HCT116 (cell line): ENCODE measurements at regions not wholly inside any gene's neighbourhood (a gene's known extent, or its start where the extent isn't known, plus 50 kb on each side); places are given as distances from the start of the nearest gene placed in this dataset.

Experiments used
- ATAC-seq: fragments of 200-7000 bp; cut with Tn5 transposase; 2 replicates; pipeline ENCODE4 v1.9.1; 2020; ENCODE audit warnings: mild to moderate bottlenecking, moderate library complexity
- BruUV-seq: library from RNA; stranded (reverse); fragments of 400-500 nt; replicated peaks from 2 replicates; lab custom pipeline; 2021; lab: Mats Ljungman, UMichigan
- CTCF ChIA-PET: fragments of 300-600 bp; sonication (Branson Sonifier 250); formaldehyde crosslinking; loops from one replicate; lab custom pipeline; 2021; ENCODE audit warnings: antibody characterized with exemption; lab: Charles Lee
- POLR2A ChIA-PET: fragments of 300-600, 350-600 bp; sonication (Branson Sonifier 250); formaldehyde crosslinking; loops from one replicate; lab custom pipeline; 2021; ENCODE audit warnings: antibody characterized with exemption; lab: Charles Lee
- RAD21 ChIA-PET, 2 experiments: fragments of 300-600 bp; sonication (Branson Sonifier 250); formaldehyde crosslinking; loops; one replicate each; lab custom pipeline; 2023; ENCODE audit warnings: low total read pairs in 2 of 2; ENCODE audit not compliant: uncharacterized antibody in 2 of 2, unreplicated experiment in 2 of 2, low non-redundant PET in 1 of 2; lab: Charles Lee
- DNase-seq: peaks from one replicate; pipeline ENCODE4 v3.0.0-alpha.2; 2010; ENCODE audit warnings: low read depth, low spot score
- H2AFZ ChIP-seq: fragments of 200-600 bp; shearing (Covaris generic), sonication (generic); 2 replicates; pipeline ENCODE4 v1.6.1; 2017; ENCODE audit warnings: low read depth, mixed run types, mixed read lengths, antibody characterized with exemption, low read length; ENCODE audit not compliant: poor library complexity, severe bottlenecking
- H3K27ac ChIP-seq: 2 replicates; pipeline ENCODE4 v1.5.1; 2012; ENCODE audit warnings: low read depth, low read length
- H3K27me3 ChIP-seq: fragments of 200-600 bp; sonication (generic); 2 replicates; pipeline ENCODE4 v1.6.1; 2016; ENCODE audit warnings: mixed run types, low read length, mixed read lengths; ENCODE audit not compliant: insufficient read depth
- H3K36me3 ChIP-seq, 2 experiments: fragments of 200-500 bp in 1 of 2; fragments of 200-600 bp in 1 of 2; sonication (Bioruptor generic) in 1 of 2; sonication (generic) in 1 of 2; 2 replicates each; pipeline versions ENCODE4 v1.5.1 to v1.6.1; 2014 to 2016; ENCODE audit warnings: low read length in 2 of 2, inconsistent platforms in 1 of 2, mixed read lengths in 1 of 2, mixed run types in 1 of 2; ENCODE audit not compliant: insufficient read depth in 2 of 2, control insufficient read depth in 1 of 2
- H3K4me1 ChIP-seq, 2 experiments: fragments of 200-600 bp in 1 of 2; sonication (generic) in 1 of 2; 2 replicates each; pipeline versions ENCODE4 v1.5.1 to v1.6.1; 2012 to 2017; ENCODE audit warnings: low read length in 2 of 2, inconsistent platforms in 1 of 2, mild to moderate bottlenecking in 1 of 2, mixed read lengths in 1 of 2, mixed run types in 1 of 2, moderate library complexity in 1 of 2; ENCODE audit not compliant: insufficient read depth in 2 of 2, control insufficient read depth in 1 of 2
- H3K4me2 ChIP-seq: fragments of 200-600 bp; sonication (generic); 2 replicates; pipeline ENCODE4 v1.6.1; 2017; ENCODE audit warnings: mixed run types, low read length, mixed read lengths
- H3K4me3 ChIP-seq, 2 experiments: fragments of 200-600 bp in 1 of 2; sonication (generic) in 1 of 2; replicated peaks in 1 of 2; 2 replicates each; pipeline ENCODE4 v1.5.1; 2011 to 2016; ENCODE audit warnings: low read length in 2 of 2, control low read depth in 1 of 2, low read depth in 1 of 2, mild to moderate bottlenecking in 1 of 2, mixed read lengths in 1 of 2, mixed run types in 1 of 2
- H3K79me2 ChIP-seq: fragments of 200-600 bp; sonication (generic); 2 replicates; pipeline ENCODE4 v1.6.1; 2017; ENCODE audit warnings: mild to moderate bottlenecking, mixed run types, low read length, moderate library complexity, mixed read lengths; ENCODE audit not compliant: insufficient read depth
- H3K9ac ChIP-seq: fragments of 200-600 bp; sonication (generic); 2 replicates; pipeline ENCODE4 v1.6.1; 2016; ENCODE audit warnings: low read length, mixed read lengths
- H3K9me2 ChIP-seq: fragments of 200-600 bp; sonication (generic), shearing (Covaris generic); 2 replicates; pipeline ENCODE4 v1.6.1; 2017; ENCODE audit warnings: mixed run types, mild to moderate bottlenecking, moderate library complexity; ENCODE audit not compliant: insufficient read depth
- H3K9me3 ChIP-seq, 2 experiments: fragments of 200-500 bp in 1 of 2; fragments of 200-600 bp in 1 of 2; sonication (Bioruptor generic) in 1 of 2; sonication (generic) in 1 of 2; 2 replicates each; pipeline ENCODE4 v1.6.1; 2014 to 2017; ENCODE audit warnings: low read length in 2 of 2, mixed read lengths in 2 of 2, inconsistent platforms in 1 of 2, low read depth in 1 of 2, mild to moderate bottlenecking in 1 of 2, mixed run types in 1 of 2, moderate library complexity in 1 of 2; ENCODE audit not compliant: control insufficient read depth in 1 of 2, insufficient read depth in 1 of 2
- H4K20me1 ChIP-seq: fragments of 200-600 bp; sonication (generic), shearing (Covaris generic); 2 replicates; pipeline ENCODE4 v1.6.1; 2017; ENCODE audit warnings: mixed run types, mild to moderate bottlenecking, moderate library complexity; ENCODE audit not compliant: insufficient read depth
- CBX3 ChIP-seq: IDR thresholded peaks from 2 replicates; pipeline ENCODE4 v1.6.1; 2012; ENCODE audit warnings: low read depth
- CTCF ChIP-seq, 3 experiments: fragments of 200-600 bp in 1 of 3; sonication (generic) in 1 of 3; IDR thresholded peaks in 2 of 3; conservative IDR thresholded peaks in 1 of 3; 2 replicates each; pipeline ENCODE4 v1.5.1; 2012 to 2017; ENCODE audit warnings: low read depth in 2 of 3, low read length in 2 of 3, antibody characterized with exemption in 1 of 3, borderline replicate concordance in 1 of 3, control low read depth in 1 of 3, mild to moderate bottlenecking in 1 of 3, mixed read lengths in 1 of 3, mixed run types in 1 of 3, moderate library complexity in 1 of 3; ENCODE audit not compliant: insufficient read depth in 1 of 3
- EGR1 ChIP-seq: IDR thresholded peaks from 2 replicates; pipeline ENCODE4 v1.6.1; 2012; ENCODE audit warnings: low read depth
- ELF1 ChIP-seq: IDR thresholded peaks from 2 replicates; pipeline ENCODE4 v1.6.1; 2012; ENCODE audit warnings: low read depth, borderline replicate concordance
- EZH2 ChIP-seq: fragments of 200-600 bp; sonication (generic); IDR thresholded peaks from 2 replicates; pipeline ENCODE4 v1.6.1; 2017; ENCODE audit warnings: antibody characterized with exemption, mixed run types
- EZH2phosphoT487 ChIP-seq: fragments of 200-600 bp; IDR thresholded peaks from 2 replicates; pipeline ENCODE4 v1.6.1; 2018; ENCODE audit warnings: antibody characterized with exemption, borderline replicate concordance
- FOSL1 ChIP-seq: IDR thresholded peaks from 2 replicates; pipeline ENCODE4 v1.6.1; 2012; ENCODE audit warnings: low read depth
- POLR2A ChIP-seq: IDR thresholded peaks from 2 replicates; pipeline ENCODE4 v1.7.0; 2011; ENCODE audit warnings: borderline replicate concordance; ENCODE audit not compliant: insufficient read depth, insufficient read length; ENCODE audit errors: extremely low read depth
- RAD21 ChIP-seq: IDR thresholded peaks from 2 replicates; pipeline ENCODE4 v1.6.1; 2012; ENCODE audit warnings: low read depth, mild to moderate bottlenecking
- SP1 ChIP-seq: IDR thresholded peaks from 2 replicates; pipeline ENCODE4 v1.6.1; 2012; ENCODE audit warnings: low read depth
- SRF ChIP-seq: IDR thresholded peaks from 2 replicates; pipeline ENCODE4 v1.6.1; 2012; ENCODE audit warnings: low read depth
- YY1 ChIP-seq: IDR thresholded peaks from 2 replicates; pipeline ENCODE4 v1.6.1; 2011; ENCODE audit warnings: low read length, low read depth, moderate library complexity, mild to moderate bottlenecking; ENCODE audit not compliant: insufficient replicate concordance; ENCODE audit errors: extremely low read depth
- ZNF274 ChIP-seq: fragments of 200-500 bp; sonication (Bioruptor generic); IDR thresholded peaks from 2 replicates; pipeline ENCODE4 v1.6.1; 2014; ENCODE audit warnings: mild to moderate bottlenecking, low read depth, low read length, inconsistent platforms
- intact Hi-C: fragments of 100-400 bp; cut with micrococcal nuclease; formaldehyde crosslinking; loops from 2 replicates; pipeline ENCODE4 v1.10.0; 2022
- TF ChIP-seq, protein P1 (sequence below): IDR thresholded peaks from 2 replicates; pipeline ENCODE4 v1.6.1; 2011; ENCODE audit warnings: mild to moderate bottlenecking, low read length, moderate library complexity; ENCODE audit not compliant: insufficient replicate concordance; ENCODE audit errors: extremely low read depth

DNA sequence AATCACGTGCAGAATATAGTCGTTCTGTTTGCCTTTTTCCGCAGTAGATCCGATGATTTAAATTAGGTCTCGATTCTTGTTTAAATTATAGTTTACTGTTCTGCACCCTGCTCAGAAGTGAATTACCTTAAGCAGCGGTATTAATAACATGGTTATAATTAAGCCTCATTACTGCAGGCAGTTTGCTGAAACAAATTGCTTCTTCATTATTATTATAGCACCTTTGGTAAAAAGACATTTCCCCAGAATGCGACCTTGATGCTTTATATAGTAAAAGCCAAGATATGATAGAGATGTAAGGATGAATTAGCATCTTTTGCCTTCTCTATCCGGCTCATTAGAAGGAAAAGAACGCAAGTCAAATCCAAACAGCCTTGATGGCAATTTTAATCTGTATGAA, 625.2 kb upstream of the CADM1 start (continued):
- TF ChIP-seq ELF1 (no peak), CBX3 (no peak), YY1 (no peak), POLR2A (no peak), SP1 (no peak)
- TF ChIP-seq, all 23 proteins: peak for 0

DNA sequence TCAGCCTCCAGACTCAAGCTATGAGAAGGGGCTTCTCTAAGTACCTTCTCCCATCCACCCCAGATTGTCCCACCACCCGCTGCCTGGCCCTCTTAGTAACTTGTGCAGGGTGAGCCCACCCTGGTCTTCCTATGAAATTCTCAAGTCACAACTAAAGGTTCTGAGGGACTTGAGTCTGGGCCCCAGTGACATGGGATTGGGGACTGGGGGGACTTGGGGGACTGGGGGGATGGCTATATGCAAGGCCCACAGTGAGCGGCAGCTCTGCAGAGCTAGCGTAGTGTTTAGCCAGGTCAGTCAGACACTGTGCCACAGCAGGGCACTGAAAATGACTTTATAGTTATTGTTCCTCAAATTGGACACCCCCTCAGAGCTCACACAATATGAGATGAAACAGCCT, 622.3 kb upstream of the CADM1 start:
- H3K9ac ChIP-seq: no peak overlapping the region

More for the DNA sequence above, 622.3 kb upstream of the CADM1 start:
- H4K20me1 ChIP-seq: no peaks in the 10 kb centered on the region
- ATAC-seq: no peak
- H3K4me3 ChIP-seq: no peak overlapping the region
- ChIA-PET RAD21 (no interaction called here), POLR2A (no interaction called here), CTCF (no interaction called here)
- no peaks in the 10 kb centered on the region for H3K9me2 ChIP-seq
- no peaks in the 10 kb centered on the region for H3K9me3 ChIP-seq
- BruUV-seq: no TSS peak
- H3K4me1 ChIP-seq: no peaks in the 10 kb centered on the region
- no peaks in the 10 kb centered on the region for H3K36me3 ChIP-seq
- H3K27me3 ChIP-seq: no peaks in the 10 kb centered on the region
- H3K79me2 ChIP-seq: no peaks in the 10 kb centered on the region
- H2AFZ ChIP-seq: no peak overlapping the region
- DNase-seq: no peak
- no peak overlapping the region for H3K27ac ChIP-seq
- TF ChIP-seq FOSL1 (no peak), ELF1 (no peak), ZNF274 (no peak), EZH2phosphoT487 (no peak), EZH2 (no peak), SRF (no peak), EGR1 (no peak), POLR2A (no peak), RAD21 (no peak), CTCF (IDR thresholded peaks at IDR 0.05 in 2 of 3, conservative IDR thresholded peaks at IDR 0.05 in 1 of 3; ENCODE audit: borderline replicate concordance in 1 of 3, insufficient read depth in 1 of 3, low read depth in 2 of 3, low read length in 2 of 3) (no peak)
- TF ChIP-seq, protein P1, sequence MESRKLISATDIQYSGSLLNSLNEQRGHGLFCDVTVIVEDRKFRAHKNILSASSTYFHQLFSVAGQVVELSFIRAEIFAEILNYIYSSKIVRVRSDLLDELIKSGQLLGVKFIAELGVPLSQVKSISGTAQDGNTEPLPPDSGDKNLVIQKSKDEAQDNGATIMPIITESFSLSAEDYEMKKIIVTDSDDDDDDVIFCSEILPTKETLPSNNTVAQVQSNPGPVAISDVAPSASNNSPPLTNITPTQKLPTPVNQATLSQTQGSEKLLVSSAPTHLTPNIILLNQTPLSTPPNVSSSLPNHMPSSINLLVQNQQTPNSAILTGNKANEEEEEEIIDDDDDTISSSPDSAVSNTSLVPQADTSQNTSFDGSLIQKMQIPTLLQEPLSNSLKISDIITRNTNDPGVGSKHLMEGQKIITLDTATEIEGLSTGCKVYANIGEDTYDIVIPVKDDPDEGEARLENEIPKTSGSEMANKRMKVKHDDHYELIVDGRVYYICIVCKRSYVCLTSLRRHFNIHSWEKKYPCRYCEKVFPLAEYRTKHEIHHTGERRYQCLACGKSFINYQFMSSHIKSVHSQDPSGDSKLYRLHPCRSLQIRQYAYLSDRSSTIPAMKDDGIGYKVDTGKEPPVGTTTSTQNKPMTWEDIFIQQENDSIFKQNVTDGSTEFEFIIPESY: no peak
- intact Hi-C loops: no loop called here
- H3K4me2 ChIP-seq: no peak overlapping the region
